GM12878 (cell line): ENCODE measurements at regions not wholly inside any gene's neighbourhood (a gene's known extent, or its start where the extent isn't known, plus 50 kb on each side); places are given as distances from the start of the nearest gene placed in this dataset.

Source experiments
- ATAC-seq: fragments of 200-7000 bp; cut with Tn5 transposase; 3 replicates; pipeline ENCODE4 v1.9.1; 2020; ENCODE audit warnings: mild to moderate bottlenecking, moderate library complexity
- BruUV-seq: library from RNA; stranded (reverse); fragments of 400-500 nt; replicated peaks from 2 replicates; lab custom pipeline; 2021; lab: Mats Ljungman, UMichigan
- CTCF ChIA-PET: fragments of 300-600 bp; sonication (Branson Sonifier 250); formaldehyde crosslinking; extraction: SDS; loops from one replicate; lab custom pipeline; 2021; ENCODE audit warnings: inconsistent platforms; lab: Yijun Ruan, JAX
- POLR2A ChIA-PET: fragments of 350-600 bp; formaldehyde crosslinking; extraction: SDS; loops from one replicate; lab custom pipeline; 2021; ENCODE audit warnings: inconsistent platforms; lab: Charles Lee
- RAD21 ChIA-PET: fragments of 300-600 bp; sonication (Branson Sonifier 250); formaldehyde crosslinking; loops from one replicate; lab custom pipeline; 2023; ENCODE audit warnings: antibody characterized with exemption; ENCODE audit not compliant: unreplicated experiment; lab: Charles Lee
- SMC1A ChIA-PET: fragments of 300-600 bp; sonication (Branson Sonifier 250); formaldehyde crosslinking; loops from one replicate; lab custom pipeline; 2023; ENCODE audit not compliant: unreplicated experiment, uncharacterized antibody; lab: Charles Lee
- DNase-seq: peaks from one replicate; pipeline ENCODE4 v3.0.0-alpha.2; 2011; ENCODE audit warnings: low read depth, low spot score
- FAIRE-seq: peaks from 3 replicates; lab custom pipeline; 2011; peaks lifted over from hg19 to GRCh38; lab: Jason Lieb, UNC
- H2AFZ ChIP-seq: 2 replicates; pipeline ENCODE4 v1.6.0; 2011; ENCODE audit warnings: low read depth, low read length, control low read depth; ENCODE audit not compliant: control insufficient read depth
- H3K27ac ChIP-seq: 2 replicates; pipeline ENCODE4 v1.5.1; 2011; ENCODE audit warnings: control low read depth; ENCODE audit not compliant: control insufficient read depth, insufficient read depth
- H3K27me3 ChIP-seq, 2 experiments: replicated peaks in 1 of 2; 2 replicates each; pipeline versions ENCODE4 v1.6.0 to v1.6.1; 2011; ENCODE audit warnings: low read length in 1 of 2; ENCODE audit not compliant: control insufficient read depth in 2 of 2, insufficient read depth in 2 of 2
- H3K36me3 ChIP-seq, 2 experiments: 2 replicates each; pipeline ENCODE4 v1.5.1; 2011; ENCODE audit warnings: low read length in 1 of 2; ENCODE audit not compliant: control insufficient read depth in 2 of 2, insufficient read depth in 2 of 2
- H3K4me1 ChIP-seq: 2 replicates; pipeline ENCODE4 v1.6.1; 2011; ENCODE audit warnings: mild to moderate bottlenecking, low read length, moderate library complexity, mixed read lengths; ENCODE audit not compliant: control insufficient read depth, insufficient read depth
- H3K4me2 ChIP-seq: 2 replicates; pipeline ENCODE4 v1.6.0; 2011; ENCODE audit warnings: control low read depth; ENCODE audit not compliant: control insufficient read depth, insufficient read depth
- H3K4me3 ChIP-seq: fragments of 200-600 bp; sonication (generic); 2 replicates; pipeline ENCODE4 v1.5.1; 2016
- H3K79me2 ChIP-seq: 2 replicates; pipeline ENCODE4 v1.6.0; 2011; ENCODE audit warnings: low read length; ENCODE audit not compliant: control insufficient read depth, insufficient read depth
- H3K9ac ChIP-seq: 2 replicates; pipeline ENCODE4 v1.8.0; 2011; ENCODE audit warnings: low read length, control low read depth, mixed read lengths; ENCODE audit not compliant: control insufficient read depth, insufficient read depth
- H3K9me3 ChIP-seq: replicated peaks from 3 replicates; pipeline ENCODE4 v1.5.1; 2011; ENCODE audit warnings: mild to moderate bottlenecking, low read length; ENCODE audit not compliant: control insufficient read depth, insufficient read depth
- H4K20me1 ChIP-seq: 2 replicates; pipeline ENCODE4 v1.6.0; 2011; ENCODE audit not compliant: control insufficient read depth, insufficient read depth
- EGR1 ChIP-seq, 2 experiments: IDR thresholded peaks; 1 replicate in 1 of 2; 2 replicates in 1 of 2; pipeline ENCODE4 v1.6.1; 2011 to 2012; ENCODE audit warnings: low read depth in 2 of 2, low read length in 2 of 2, borderline replicate concordance in 1 of 2, mild to moderate bottlenecking in 1 of 2, moderate library complexity in 1 of 2
- NBN ChIP-seq: fragments of 450-650 bp; IDR thresholded peaks from 2 replicates; pipeline ENCODE4 v1.6.1; 2016
- PML ChIP-seq: IDR thresholded peaks from 2 replicates; pipeline ENCODE4 v1.6.1; 2012; ENCODE audit warnings: low read length, inconsistent platforms
- ZBED1 ChIP-seq: IDR thresholded peaks from 2 replicates; pipeline ENCODE4 v1.6.1; 2016; ENCODE audit warnings: borderline replicate concordance
- WGBS: methylation state at CpG from one replicate; pipeline ENCODE4 v1.1.6; 2016; ENCODE audit warnings: low lambda C conversion rate; ENCODE audit not compliant: insufficient replicate concordance, insufficient coverage; ENCODE audit errors: missing lambda C conversion rate; 5-methylcytosine and 5-hydroxymethylcytosine counted together
- in situ Hi-C: fragments of 300-500 bp; cut with MboI; formaldehyde crosslinking; loops from 9 replicates; pipeline ENCODE4 v1.14.3; 2018; ENCODE audit warnings: mixed read lengths
- intact Hi-C: fragments of 100-400 bp; cut with micrococcal nuclease; formaldehyde crosslinking; loops from one replicate; pipeline ENCODE4 v1.14.2; 2022; ENCODE audit not compliant: unreplicated experiment
- TF ChIP-seq, protein P1 (sequence below): fragments of 450-650 bp; IDR thresholded peaks from 2 replicates; pipeline ENCODE4 v1.6.1; 2017; ENCODE audit warnings: mild to moderate bottlenecking, low read depth, inconsistent platforms; ENCODE audit not compliant: poor library complexity, severe bottlenecking
- TF ChIP-seq, protein P2 (sequence below): fragments of 450-650 bp; IDR thresholded peaks from 2 replicates; pipeline ENCODE4 v1.6.1; 2017; ENCODE audit warnings: mild to moderate bottlenecking

DNA sequence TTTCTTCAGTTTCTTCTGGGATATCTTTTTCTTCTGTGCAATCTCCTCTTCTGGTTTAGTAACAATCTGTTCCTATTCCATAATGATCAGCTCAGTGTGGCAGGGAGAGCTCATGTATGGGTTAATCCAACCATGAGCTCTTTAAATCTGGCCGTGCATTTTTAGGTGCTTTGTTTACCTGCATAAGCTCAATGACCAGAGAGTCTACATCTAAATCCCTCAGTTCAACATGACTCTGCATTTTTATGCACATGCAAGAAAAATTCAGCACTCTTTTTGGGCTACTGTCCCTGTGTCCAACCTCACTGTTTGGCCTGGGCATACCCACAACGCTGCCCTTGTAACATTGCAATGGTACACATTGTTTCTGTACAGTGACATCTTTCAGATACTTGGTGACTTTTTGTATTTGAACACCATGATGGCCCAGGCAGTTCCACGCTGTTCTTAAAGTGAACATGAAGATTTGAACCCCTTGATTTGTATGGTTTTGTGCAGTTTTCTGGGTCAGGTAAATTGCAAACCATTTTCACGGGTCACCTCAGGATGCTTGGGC is 243.3 kb upstream of the SRRM4 start:
- H3K9me3 ChIP-seq = no peaks in the 10 kb centered on the region; the same call in 2 of the 3 replicates
- H3K4me2 ChIP-seq = no peak overlapping the region
- POLR2A ChIA-PET = no interaction called here
- H3K4me1 ChIP-seq = no peaks in the 10 kb centered on the region
- no peak for ATAC-seq
- H4K20me1 ChIP-seq = no peaks in the 10 kb centered on the region
- in situ Hi-C loops (no loop called here), intact Hi-C loops (no loop called here)
- no peak overlapping the region for H2AFZ ChIP-seq
- no peak overlapping the region for H3K27ac ChIP-seq
- SMC1A ChIA-PET = no interaction called here
- no peaks in the 10 kb centered on the region for H3K79me2 ChIP-seq
- no peaks in the 10 kb centered on the region; a peak in 1 of 4 replicates for H3K27me3 ChIP-seq
- FAIRE-seq = no peak
- no peak overlapping the region for H3K9ac ChIP-seq
- WGBS = 8% methylated on average over 4 of the region's 4 CpGs
- RAD21 ChIA-PET = no interaction called here
- H3K36me3 ChIP-seq = no peaks in the 10 kb centered on the region
- DNase-seq = no peak
- TF ChIP-seq PML = no peak
- TF ChIP-seq EGR1 (IDR thresholded peaks at IDR 0.05; ENCODE audit: borderline replicate concordance in 1 of 2, low read depth in 2 of 2, low read length in 2 of 2) = no peak
- TF ChIP-seq ZBED1 = no peak
- no peak for TF ChIP-seq NBN
- TF ChIP-seq, protein P1, sequence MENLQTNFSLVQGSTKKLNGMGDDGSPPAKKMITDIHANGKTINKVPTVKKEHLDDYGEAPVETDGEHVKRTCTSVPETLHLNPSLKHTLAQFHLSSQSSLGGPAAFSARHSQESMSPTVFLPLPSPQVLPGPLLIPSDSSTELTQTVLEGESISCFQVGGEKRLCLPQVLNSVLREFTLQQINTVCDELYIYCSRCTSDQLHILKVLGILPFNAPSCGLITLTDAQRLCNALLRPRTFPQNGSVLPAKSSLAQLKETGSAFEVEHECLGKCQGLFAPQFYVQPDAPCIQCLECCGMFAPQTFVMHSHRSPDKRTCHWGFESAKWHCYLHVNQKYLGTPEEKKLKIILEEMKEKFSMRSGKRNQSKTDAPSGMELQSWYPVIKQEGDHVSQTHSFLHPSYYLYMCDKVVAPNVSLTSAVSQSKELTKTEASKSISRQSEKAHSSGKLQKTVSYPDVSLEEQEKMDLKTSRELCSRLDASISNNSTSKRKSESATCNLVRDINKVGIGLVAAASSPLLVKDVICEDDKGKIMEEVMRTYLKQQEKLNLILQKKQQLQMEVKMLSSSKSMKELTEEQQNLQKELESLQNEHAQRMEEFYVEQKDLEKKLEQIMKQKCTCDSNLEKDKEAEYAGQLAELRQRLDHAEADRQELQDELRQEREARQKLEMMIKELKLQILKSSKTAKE = no peak
- TF ChIP-seq, protein P2, sequence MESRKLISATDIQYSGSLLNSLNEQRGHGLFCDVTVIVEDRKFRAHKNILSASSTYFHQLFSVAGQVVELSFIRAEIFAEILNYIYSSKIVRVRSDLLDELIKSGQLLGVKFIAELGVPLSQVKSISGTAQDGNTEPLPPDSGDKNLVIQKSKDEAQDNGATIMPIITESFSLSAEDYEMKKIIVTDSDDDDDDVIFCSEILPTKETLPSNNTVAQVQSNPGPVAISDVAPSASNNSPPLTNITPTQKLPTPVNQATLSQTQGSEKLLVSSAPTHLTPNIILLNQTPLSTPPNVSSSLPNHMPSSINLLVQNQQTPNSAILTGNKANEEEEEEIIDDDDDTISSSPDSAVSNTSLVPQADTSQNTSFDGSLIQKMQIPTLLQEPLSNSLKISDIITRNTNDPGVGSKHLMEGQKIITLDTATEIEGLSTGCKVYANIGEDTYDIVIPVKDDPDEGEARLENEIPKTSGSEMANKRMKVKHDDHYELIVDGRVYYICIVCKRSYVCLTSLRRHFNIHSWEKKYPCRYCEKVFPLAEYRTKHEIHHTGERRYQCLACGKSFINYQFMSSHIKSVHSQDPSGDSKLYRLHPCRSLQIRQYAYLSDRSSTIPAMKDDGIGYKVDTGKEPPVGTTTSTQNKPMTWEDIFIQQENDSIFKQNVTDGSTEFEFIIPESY = no peak
- CTCF ChIA-PET = interaction anchor here (1.3 kb wide), 1 partner anchor 15 kb away, joined by 3 read pairs; no protein-coding TSS in a partner anchor
- H3K4me3 ChIP-seq = no peak overlapping the region
- BruUV-seq = no TSS peak
